ENCODE measurements at regions not wholly inside any gene's neighbourhood (a gene's known extent, or its start where the extent isn't known, plus 50 kb on each side); places are given as distances from the start of the nearest gene placed in this dataset.
"Not testable (repeated sequence)": the region's sequence is repeated elsewhere in the genome, so short reads cannot be mapped to it uniquely, and the experiment has no call there.

DNA sequence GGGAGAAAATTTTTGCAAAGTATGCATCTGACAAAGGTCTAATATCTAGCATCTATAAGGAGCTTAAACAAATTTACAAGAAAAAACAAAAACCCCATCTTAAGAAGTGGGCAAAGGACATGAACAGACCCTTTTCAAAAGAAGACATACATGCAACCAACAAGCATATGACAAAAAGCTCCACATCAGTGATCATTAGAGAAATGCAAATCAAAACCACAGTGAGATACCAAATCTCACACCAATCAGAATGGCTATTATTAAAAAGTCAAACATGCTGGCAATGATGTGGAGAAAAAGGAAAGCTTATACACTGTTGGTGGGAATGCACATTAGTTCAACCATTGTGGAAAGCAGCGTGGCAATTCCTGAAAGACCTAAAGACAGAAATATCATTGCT is 1645.2 kb upstream of the B3GALT2 start:
- not testable (repeated sequence) for DNase-seq (ENCODE audit: low read depth, low spot score)

DNA sequence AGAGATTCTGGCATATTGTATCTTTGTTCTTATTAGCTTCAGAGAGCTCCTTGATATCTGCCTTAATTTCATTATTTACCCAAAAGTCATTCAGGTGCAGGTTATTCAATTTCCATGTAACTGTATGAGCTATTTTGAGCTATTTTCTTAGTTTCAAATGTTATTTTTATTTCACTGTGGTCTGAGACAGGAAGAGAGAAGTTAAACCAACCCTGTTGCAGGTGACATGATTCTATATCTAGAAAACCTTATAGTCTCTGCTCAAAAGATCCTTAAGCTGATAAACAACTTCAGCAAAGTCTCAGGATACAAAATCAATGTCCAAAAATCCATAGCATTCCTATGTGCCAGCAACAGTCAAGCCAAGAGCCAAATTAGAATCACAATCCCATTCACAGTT is 1644.0 kb upstream of the B3GALT2 start:
- no peak for DNase-seq (ENCODE audit: low read depth, low spot score)

DNA sequence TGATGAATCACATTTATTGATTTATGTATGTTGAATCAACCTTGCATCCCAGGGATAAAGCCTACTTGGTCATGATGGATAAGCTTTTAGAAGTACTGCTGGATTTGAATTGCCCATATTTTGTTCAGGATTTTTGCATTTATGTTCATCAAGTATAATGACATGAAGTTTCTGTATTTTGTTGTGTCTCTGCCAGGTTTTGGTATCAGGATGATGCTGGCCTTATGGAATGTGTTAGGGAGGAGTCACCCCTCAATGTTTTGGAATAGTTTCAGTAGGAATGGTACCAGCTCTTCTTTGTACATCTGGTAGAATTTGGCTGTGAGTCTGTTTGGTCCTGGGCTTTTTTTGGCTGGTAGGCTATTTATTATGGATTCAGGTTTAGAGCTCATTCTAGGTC is 1643.1 kb upstream of the B3GALT2 start:
- DNase-seq (ENCODE audit: low read depth, low spot score) = no peak

DNA sequence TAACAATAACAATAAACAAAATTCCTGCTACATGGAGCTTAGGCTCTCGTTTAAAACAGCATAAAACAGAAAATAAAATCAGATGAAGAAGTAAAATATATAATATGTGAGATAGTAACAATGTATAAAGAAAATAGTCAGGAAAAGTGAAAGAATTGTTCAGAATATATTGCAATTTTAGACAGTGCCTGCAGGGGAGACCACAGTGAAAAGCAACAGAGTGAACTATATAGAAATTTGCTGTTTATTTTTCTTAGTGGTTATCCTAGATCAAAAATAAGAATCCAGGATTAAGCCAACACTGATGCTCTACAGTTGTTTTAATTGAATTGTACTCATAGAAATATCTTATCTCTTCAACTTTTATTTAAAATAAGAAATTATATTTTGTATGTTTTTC is 1639.0 kb upstream of the B3GALT2 start:
- DNase-seq (ENCODE audit: low read depth, low spot score) = no peak

DNA sequence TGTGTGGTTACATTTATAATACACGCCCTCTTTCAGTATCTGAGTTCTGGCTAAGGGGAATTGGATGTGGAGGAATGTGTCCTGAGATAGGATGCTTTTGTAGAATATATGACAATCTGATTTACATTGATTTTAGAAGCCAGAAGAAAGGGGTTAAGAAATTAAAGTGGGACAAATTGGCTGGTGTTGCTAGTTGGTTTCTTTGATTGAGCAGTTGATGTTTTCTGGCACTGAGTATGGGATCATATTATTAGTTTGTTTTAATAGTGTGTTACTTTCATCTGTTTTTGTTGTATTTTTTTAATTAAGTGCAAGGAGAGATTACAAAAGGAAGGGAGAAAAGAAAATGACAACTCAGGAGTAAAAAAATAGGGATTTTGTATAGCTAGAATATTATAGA is 1634.7 kb upstream of the B3GALT2 start:
- DNase-seq (ENCODE audit: low read depth, low spot score) = no peak

DNA sequence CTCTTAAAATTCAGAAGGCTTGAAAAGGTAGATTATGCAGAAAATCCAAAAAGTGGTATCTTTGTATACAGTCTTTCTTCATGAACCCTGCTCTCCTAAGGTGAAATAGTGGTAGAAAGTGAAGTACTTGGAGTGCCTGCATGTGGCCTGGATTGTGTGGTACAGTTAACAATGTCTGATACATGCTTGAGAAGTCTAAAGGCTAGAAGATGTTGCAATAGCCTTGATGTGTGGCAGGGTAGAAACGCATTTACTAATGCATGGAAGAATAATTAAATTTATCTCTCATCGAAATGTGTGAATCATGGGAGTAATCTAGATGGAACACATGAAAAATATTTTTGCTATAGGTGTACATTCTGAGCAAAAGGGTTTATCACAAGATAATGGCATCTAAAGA is 1632.3 kb upstream of the B3GALT2 start:
- DNase-seq (ENCODE audit: low read depth, low spot score) = no peak

DNA sequence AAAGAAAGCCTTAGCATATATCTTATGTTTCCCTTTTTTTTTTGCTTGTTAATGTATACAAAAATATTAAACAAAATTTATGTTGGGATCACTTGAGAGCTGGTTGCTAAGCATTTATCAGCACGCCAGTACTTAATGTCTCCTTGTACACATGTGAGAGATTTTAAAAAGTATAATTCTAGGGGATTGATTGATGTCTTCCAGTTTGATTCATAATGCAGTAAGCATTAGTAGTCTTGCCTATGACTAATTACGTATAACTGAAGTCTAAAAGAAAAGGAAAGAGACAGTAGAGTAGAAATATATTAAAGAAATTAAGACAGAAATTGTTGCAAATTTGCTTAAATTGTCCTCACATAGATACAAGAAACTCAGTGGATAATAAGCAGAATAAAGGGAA is 1630.4 kb upstream of the B3GALT2 start:
- no peak for DNase-seq (ENCODE audit: low read depth, low spot score)

DNA sequence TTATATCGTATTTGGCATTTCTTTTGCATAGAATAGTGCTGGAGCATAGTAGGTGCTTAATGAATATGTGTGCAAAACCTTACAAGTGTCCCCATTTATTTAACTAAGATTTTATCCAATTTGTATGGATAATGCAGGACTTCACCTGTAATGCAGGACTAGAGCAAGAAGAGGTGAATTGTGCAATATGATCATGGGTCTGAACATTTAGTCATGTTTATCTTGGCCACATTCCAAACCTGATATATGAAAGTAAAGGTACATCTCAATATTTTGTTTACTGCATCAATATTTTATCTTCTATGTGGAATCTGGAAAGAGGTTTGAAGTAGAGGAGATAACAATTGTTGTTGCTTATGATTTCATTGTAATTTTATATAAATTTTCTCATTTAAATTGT is 1626.7 kb upstream of the B3GALT2 start:
- DNase-seq (ENCODE audit: low read depth, low spot score) = no peak

DNA sequence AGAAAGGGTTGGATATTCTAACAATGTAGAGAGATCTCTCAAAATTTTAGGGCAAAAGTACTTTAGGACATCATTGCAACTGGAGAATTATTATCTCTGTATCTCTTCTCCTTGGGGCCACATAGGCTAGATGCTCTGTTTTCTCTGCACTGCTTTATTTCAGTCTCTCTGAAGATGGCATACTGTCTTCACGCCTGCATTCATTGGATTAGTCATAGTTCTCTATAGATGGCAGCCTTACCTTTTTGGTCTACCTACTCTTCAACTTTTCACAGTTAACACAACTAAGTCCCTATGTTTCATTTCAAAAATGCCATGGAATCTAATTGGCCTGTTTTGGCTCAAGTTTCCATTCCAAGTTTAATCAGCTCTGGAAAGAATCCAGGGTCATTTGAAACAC is 1623.3 kb upstream of the B3GALT2 start:
- no peak for DNase-seq (ENCODE audit: low read depth, low spot score)

DNA sequence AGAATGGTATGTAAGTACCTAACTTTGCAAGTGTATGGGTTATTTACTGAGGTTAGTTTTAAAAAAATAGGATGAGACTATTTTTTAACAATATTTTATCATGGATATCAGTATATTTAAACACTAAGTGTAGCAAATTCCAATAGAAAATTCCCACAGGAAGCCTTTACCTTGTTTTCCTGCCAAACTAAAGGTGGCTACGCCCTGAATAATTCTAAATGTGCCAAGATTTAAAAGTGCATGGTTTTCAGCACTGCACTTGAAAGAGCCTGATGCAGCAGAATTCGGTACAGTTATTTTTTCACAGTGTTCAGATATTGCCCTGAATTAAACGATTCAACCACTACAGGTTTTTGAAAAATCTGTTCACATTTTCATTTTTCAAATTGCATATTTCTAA is 1622.8 kb upstream of the B3GALT2 start:
- no peak for DNase-seq (ENCODE audit: low read depth, low spot score)

DNA sequence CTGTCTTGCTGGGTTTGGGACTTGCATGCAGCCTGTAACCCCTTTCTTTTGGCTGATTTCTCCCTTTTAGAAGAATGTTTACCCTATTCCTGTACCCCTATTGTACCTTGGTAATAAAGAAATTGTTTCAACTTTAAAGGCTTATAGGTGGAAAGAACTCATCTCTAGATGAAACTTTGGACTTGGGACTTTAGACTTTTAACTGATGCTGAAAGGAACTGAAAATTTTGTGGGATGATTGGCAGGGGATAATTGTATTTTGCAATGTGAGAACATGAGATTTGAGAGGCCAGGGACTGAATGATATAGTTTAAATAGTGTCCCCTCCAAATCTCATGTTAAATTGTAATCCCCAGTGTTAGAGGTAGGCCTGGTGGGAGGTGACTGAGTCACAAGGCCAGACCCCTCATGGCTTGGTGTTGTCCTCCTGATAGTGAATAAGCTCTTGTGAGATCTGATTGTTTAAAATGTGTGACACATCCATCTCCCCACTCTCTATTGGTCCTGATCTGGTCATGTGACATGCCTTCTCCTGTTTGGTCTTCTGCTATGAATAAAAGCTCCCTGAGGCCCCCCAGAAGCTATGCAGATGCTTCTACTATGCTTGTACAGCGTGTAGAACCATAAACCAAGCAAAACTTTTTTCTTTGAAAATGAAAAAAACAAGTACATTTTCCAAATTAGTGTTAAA is 1621.3 kb upstream of the B3GALT2 start:
- DNase-seq (ENCODE audit: low read depth, low spot score) = no peak

DNA sequence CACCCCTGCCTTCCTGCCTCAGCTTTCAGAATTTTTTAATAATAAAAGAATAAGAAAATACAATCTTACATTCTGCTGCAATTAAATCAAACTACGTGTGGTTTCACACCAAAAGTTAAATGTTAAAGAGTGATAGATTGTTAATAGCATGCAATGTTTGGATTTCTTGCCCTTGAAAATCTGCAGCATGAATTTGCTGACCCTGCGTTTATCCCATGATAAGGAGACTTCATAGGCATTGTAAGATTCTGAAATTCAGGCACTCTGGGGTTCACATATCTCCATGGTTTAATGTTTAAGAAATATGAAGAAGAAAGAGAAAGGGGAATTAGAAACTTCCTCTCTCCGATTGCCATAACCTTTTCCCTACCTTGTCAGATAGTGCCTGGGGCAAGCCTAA is 1616.2 kb upstream of the B3GALT2 start:
- no peak for DNase-seq (ENCODE audit: low read depth, low spot score)

DNA sequence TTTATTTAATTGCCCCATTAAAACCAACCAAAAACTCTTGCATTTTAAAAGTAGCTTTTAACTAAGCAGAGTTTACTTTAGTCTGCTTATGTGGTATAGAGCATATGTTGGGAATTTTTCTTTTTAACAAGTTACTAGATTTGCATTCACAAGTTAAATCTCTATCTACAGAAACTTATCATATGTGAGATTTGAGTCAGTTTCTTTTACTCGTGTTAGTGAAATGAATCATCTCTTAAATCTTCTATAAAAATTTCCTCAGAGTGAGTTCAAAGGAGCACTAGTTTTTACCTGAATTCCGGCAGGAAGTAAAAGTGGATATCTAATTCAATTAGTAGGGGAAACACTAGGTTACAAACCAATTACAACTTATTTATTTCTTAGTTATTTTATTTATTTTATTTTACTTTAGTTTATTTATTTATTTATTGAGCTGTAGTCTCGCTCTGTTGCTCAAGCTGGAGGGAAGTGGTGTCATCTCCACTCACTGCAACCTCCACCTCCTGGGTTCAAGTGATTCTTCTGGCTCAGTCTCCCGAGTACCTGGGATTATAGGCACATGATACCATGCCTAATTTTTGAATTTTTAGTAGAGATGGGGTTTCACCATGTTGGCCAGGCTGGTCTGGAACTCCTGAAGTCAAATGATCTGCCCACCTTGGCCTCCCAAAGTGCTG is 1609.6 kb upstream of the B3GALT2 start:
- DNase-seq (ENCODE audit: low read depth, low spot score) = no peak

DNA sequence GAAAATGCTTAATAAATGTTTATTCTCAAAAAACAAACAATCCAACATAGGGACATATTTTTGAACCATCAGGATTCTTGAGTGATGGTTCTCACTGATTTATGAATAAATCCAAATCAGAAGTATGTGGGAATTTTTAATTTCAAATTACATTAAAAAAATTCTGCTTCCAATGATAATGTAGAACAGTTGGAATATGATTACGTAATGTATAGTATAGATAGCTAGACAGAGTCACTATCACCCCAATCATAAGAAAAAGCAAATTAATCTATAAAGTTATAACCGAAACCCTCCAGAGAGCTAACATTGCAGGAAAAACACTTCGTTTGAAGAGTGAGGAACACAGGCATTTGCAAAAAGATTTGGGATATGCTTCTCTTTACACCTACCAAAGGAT is 1600.6 kb upstream of the B3GALT2 start:
- no peak for DNase-seq (ENCODE audit: low read depth, low spot score)

DNA sequence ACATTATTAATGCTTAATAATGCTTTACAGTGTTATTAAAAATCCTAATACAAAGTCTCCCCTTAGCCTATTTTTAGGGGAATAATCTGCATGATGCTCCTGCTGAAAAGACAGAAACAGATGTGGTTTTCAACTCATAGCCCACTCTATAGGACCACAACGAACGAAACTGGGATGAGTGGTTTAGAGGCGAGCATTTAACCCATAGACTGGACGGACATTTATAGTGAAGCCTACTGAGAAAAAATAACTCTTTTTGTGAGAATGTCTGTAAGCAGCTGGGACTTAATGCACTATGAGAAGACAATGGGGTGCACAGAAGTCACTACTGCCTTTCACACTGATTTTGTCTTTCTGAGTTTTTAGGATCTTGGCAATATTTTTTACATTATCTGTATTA is 1599.6 kb upstream of the B3GALT2 start:
- DNase-seq (ENCODE audit: low read depth, low spot score) = no peak

DNA sequence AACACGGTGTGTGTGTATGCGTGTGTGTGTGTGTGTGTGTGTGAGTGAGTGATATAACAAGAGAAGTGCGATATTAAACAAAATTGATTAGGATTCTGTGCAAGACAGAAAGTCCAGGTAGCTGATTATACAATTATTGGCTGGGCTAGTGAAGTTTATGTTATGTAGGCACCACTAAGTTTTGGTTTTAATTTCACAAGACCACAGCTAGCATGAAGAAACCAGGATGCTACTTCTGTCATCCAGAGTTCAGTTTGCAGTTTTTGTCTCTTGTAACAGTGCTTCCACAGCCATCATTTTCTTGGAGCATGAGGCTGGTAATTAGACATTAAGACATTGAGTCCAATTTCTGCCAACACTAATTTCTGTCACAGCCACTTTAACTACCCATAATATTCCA is 1590.2 kb upstream of the B3GALT2 start:
- DNase-seq (ENCODE audit: low read depth, low spot score) = no peak

DNA sequence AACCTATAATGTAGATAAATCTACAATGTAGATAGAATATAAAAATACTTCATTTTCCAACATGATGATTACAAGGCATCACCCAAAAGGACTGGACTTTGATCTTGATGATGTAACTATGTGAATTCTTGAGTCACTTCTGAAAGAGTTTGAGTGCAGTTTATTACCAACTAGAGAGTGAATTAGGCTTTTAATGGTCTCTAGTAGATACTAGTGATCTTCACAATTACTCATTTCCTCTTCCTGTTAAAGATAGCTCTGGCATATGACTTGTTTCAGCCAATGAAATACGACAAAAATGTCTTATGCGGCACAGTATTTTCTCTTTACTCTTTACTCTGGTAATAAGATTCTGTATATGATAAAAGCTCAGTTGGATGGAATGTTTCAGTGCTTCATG is 1588.1 kb upstream of the B3GALT2 start:
- no peak for DNase-seq (ENCODE audit: low read depth, low spot score)

DNA sequence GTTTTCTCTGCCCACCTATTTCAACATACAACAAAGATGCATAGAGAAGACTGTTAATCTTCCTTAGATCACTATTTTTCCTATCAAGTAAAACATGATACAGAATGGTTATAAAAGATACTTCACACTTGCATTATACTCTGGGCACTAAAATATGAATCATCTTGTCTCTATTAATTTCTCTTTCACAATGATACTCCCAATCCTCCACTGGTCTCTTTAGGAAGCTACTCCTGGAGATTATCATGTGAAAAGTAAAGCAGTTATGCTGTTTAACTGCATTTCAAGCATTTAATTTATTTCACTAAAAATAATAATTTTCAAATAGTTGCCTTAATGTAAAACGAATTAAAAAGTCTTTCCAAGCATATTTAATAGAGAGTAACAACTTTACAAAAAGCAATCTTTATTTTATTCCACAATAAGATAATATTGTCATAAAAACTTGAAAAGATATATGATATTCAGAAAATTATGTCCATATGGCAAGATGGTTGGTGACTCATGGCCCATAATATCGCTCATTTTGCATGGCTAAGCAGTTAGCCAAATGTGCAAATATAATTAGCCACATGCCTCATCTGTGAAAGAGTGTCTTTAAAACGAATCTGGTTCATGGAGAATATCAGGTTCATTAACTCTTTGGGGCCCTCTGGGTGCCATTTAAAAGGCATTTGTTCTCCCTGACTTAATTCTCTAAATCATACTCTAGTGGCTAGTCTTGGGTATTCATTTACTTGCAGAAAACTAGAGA is 1569.0 kb upstream of the B3GALT2 start:
- DNase-seq (ENCODE audit: low read depth, low spot score) = no peak

DNA sequence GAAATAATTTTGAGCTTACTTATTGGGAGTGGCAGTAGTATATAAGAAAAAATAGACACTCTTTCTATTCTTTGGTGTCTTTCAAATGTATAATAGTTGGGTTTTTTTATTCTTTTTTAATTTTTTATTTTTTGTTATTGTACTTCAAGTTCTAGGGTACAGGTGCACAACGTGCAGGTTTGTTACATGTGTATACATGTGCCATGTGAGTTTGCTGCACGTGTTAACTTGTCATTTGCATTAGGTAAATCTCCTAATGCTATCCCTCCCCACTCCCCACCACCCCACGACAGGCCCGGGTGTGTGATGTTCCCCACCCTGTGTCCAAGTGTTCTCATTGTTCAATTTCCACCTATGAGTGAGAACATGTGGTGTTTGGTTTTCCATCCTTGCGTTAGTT is 1552.4 kb upstream of the B3GALT2 start:
- not testable (repeated sequence) for DNase-seq (ENCODE audit: low read depth, low spot score)

DNA sequence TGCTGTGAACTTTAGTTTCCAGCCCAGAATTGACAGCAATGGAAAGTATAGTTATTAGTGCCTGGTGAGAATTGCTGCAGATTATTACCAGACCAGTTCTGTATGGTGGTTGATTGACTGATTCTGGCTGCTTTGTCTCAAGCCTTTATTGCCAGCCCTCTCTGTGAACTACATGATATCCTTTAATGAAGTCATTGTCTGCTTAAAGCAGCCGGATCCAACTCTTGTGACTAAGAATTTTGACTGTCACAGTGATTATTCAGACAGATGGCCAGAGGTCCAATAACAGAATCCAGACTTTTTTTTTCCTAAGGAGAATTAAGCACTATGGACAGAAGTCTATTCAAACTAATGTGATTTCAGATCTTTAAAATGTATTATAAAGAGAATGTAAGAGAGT is 1548.6 kb upstream of the B3GALT2 start:
- DNase-seq (ENCODE audit: low read depth, low spot score) = no peak

DNA sequence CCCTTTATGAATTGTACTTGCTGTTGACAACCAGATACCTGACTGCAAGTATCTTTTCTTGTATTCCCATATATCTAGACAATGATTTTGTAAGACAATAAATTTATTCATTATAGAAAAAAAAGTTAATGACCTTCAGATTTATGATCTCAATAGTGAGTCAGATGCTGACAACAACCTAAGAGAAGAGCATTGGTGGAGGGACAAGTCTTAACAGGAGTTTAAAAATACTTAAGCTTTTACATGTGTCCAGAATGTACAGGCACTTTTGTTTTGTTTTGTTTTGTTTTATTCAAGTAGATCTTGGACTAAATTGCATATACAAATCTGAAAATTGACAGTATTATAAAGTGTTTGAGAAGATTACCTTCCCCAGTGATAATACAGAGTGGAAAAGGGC is 1544.6 kb upstream of the B3GALT2 start:
- no peak for DNase-seq (ENCODE audit: low read depth, low spot score)

DNA sequence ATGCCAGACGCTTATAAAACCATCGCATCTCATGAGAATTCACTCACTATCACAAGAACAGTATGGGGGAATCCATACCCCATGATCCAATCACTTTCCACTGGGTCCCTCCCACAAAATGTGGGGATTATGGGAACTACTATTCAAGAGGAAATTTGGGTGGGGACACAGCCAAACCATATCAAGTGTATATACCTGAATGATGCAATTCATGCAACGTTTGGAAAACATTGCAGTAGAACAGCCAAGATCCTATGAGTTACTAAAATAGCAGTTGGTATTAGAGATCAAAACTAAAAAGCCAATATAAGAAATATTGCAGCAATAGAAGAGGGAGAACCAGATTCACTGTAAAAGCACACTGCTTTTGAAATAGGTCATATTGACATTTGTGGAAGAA is 1543.9 kb upstream of the B3GALT2 start:
- DNase-seq (ENCODE audit: low read depth, low spot score) = no peak

DNA sequence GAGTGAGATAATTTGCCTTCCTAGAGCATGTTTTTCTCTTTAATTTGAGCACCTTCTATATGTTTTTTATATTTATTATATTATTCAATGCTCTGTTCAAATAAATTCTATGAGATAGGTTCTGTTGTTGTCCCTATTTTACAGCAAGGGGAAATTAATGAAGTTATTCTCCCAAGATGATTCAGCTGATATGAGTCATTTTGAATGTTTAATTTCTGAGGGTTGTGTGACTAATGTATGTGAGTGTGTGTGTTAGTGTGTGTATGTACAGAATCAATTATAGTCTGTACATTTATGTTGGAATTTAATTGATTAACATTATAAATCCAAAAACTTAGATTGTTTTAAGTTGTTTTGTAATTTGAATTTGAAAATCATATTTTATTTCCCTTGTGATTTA is 1536.7 kb upstream of the B3GALT2 start:
- no peak for DNase-seq (ENCODE audit: low read depth, low spot score)
